Transverse colon (tissue), 4 donors: ENCODE measurements at regions not wholly inside any gene's neighbourhood (a gene's known extent, or its start where the extent isn't known, plus 50 kb on each side); places are given as distances from the start of the nearest gene placed in this dataset.

Experiments used
- CTCF ChIP-seq, 5 experiments: fragments of 200-600 bp in 3 of 5; fragments of 450-650 bp in 2 of 5; sonication (generic) in 3 of 5; IDR thresholded peaks; 1 replicate in 2 of 5; 2 replicates in 3 of 5; pipeline ENCODE4 v1.5.1; 2016 to 2017; ENCODE audit warnings: antibody characterized with exemption in 5 of 5, inconsistent platforms in 3 of 5, mild to moderate bottlenecking in 2 of 5, moderate library complexity in 1 of 5
- EP300 ChIP-seq: sonication (generic); formaldehyde crosslinking; IDR thresholded peaks from one replicate; pipeline ENCODE4 v1.6.1; 2017; ENCODE audit warnings: antibody characterized with exemption, low read depth
- POLR2AphosphoS5 ChIP-seq, 3 donors: sonication (generic); formaldehyde crosslinking; IDR thresholded peaks; one replicate each; pipeline ENCODE4 v1.6.1; 2016; ENCODE audit warnings: antibody characterized with exemption in 3 of 3

GRCh38 chr16:86256995-86257394 lies 253.3 kb upstream of the FOXF1 start:
- TF ChIP-seq CTCF (IDR thresholded peaks at IDR 0.05) (no peak), POLR2AphosphoS5 (IDR thresholded peaks at IDR 0.05) (no peak), EP300 (no peak)
